ENCODE measurements at regions not wholly inside any gene's neighbourhood (a gene's known extent, or its start where the extent isn't known, plus 50 kb on each side); places are given as distances from the start of the nearest gene placed in this dataset.

DNA sequence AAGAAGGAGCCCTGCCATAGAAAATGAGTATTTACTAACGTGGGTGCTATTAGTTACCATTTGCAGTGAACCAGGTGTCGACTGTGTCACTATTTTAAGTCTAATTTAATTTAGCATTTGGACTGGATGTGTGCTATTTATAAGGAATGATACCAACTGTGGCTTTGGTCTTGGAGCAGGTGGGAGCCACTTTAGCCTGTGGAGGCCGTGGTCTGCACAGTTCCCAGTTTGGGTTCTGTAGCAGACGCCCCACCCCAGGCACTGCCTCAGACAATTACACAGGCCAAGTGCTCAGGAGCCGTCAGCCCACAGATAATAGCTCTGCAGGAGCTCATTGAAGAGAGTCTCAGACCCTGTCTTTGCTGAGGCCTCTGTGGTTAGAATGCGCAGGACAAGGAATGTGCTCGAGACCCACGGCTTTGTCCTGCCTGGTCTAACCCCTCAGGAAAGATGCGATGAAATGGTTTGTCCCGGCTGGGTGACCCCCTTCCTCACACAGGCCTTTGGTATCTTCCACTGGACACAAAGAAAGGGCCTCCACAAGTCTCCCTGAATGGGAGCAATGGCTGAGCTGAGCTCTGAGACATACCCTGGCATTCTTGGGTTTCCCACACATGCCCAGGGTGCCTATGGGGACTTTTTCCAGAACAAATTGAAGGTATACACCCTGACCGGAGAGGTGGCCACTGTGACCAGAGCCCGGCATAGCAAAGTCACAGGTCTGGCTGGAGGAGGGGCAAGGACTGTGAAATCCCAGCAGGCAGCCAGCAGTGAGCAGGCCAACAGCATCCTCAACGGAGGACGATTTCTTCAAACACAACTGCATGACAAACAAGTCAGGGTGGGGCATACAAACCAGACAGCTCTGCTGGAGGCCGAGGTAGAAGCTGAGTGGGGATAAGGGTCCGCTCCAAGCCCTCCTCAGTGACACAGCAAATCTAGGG is 251.2 kb downstream of the ARHGAP12 start:
- no peak overlapping the region for H3K27ac ChIP-seq (ENCODE audit: low read depth in 1 of 2, low read length in 2 of 2)
- no peaks in the 10 kb centered on the region for H3K4me1 ChIP-seq (ENCODE audit: control insufficient read depth in 4 of 4, insufficient read depth in 4 of 4, low read length in 3 of 4)
- TF ChIP-seq, protein P1, sequence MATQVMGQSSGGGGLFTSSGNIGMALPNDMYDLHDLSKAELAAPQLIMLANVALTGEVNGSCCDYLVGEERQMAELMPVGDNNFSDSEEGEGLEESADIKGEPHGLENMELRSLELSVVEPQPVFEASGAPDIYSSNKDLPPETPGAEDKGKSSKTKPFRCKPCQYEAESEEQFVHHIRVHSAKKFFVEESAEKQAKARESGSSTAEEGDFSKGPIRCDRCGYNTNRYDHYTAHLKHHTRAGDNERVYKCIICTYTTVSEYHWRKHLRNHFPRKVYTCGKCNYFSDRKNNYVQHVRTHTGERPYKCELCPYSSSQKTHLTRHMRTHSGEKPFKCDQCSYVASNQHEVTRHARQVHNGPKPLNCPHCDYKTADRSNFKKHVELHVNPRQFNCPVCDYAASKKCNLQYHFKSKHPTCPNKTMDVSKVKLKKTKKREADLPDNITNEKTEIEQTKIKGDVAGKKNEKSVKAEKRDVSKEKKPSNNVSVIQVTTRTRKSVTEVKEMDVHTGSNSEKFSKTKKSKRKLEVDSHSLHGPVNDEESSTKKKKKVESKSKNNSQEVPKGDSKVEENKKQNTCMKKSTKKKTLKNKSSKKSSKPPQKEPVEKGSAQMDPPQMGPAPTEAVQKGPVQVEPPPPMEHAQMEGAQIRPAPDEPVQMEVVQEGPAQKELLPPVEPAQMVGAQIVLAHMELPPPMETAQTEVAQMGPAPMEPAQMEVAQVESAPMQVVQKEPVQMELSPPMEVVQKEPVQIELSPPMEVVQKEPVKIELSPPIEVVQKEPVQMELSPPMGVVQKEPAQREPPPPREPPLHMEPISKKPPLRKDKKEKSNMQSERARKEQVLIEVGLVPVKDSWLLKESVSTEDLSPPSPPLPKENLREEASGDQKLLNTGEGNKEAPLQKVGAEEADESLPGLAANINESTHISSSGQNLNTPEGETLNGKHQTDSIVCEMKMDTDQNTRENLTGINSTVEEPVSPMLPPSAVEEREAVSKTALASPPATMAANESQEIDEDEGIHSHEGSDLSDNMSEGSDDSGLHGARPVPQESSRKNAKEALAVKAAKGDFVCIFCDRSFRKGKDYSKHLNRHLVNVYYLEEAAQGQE (IDR thresholded peaks at IDR 0.05): no peak
- no peak for TF ChIP-seq HNF4A (conservative IDR thresholded peaks at IDR 0.05)
- TF ChIP-seq EGR1 (IDR thresholded peaks at IDR 0.05; ENCODE audit: low read depth in 2 of 2): no peak
- TF ChIP-seq, protein P2, sequence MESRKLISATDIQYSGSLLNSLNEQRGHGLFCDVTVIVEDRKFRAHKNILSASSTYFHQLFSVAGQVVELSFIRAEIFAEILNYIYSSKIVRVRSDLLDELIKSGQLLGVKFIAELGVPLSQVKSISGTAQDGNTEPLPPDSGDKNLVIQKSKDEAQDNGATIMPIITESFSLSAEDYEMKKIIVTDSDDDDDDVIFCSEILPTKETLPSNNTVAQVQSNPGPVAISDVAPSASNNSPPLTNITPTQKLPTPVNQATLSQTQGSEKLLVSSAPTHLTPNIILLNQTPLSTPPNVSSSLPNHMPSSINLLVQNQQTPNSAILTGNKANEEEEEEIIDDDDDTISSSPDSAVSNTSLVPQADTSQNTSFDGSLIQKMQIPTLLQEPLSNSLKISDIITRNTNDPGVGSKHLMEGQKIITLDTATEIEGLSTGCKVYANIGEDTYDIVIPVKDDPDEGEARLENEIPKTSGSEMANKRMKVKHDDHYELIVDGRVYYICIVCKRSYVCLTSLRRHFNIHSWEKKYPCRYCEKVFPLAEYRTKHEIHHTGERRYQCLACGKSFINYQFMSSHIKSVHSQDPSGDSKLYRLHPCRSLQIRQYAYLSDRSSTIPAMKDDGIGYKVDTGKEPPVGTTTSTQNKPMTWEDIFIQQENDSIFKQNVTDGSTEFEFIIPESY (IDR thresholded peaks at IDR 0.05): no peak
- no peak for TF ChIP-seq SP1 (IDR thresholded peaks at IDR 0.05)
- TF ChIP-seq, protein P3, sequence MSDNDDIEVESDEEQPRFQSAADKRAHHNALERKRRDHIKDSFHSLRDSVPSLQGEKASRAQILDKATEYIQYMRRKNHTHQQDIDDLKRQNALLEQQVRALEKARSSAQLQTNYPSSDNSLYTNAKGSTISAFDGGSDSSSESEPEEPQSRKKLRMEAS (IDR thresholded peaks at IDR 0.05): no peak
- TF ChIP-seq, protein P4, sequence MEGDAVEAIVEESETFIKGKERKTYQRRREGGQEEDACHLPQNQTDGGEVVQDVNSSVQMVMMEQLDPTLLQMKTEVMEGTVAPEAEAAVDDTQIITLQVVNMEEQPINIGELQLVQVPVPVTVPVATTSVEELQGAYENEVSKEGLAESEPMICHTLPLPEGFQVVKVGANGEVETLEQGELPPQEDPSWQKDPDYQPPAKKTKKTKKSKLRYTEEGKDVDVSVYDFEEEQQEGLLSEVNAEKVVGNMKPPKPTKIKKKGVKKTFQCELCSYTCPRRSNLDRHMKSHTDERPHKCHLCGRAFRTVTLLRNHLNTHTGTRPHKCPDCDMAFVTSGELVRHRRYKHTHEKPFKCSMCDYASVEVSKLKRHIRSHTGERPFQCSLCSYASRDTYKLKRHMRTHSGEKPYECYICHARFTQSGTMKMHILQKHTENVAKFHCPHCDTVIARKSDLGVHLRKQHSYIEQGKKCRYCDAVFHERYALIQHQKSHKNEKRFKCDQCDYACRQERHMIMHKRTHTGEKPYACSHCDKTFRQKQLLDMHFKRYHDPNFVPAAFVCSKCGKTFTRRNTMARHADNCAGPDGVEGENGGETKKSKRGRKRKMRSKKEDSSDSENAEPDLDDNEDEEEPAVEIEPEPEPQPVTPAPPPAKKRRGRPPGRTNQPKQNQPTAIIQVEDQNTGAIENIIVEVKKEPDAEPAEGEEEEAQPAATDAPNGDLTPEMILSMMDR (IDR thresholded peaks at IDR 0.05; ENCODE audit: low read depth, low read length, missing input control): no peak
- no peak for TF ChIP-seq RAD21 (IDR thresholded peaks at IDR 0.05)
- no peak for TF ChIP-seq FOXA1 (IDR thresholded peaks at IDR 0.05)
- no peak for TF ChIP-seq GABPA (IDR thresholded peaks at IDR 0.05 in 1 of 2, conservative IDR thresholded peaks at IDR 0.05 in 1 of 2)
- no peak for TF ChIP-seq JUND (IDR thresholded peaks at IDR 0.05)
- TF ChIP-seq NR2F2 (IDR thresholded peaks at IDR 0.05): no peak
- TF ChIP-seq FOXA2 (IDR thresholded peaks at IDR 0.05): no peak
- TF ChIP-seq HNF4G (IDR thresholded peaks at IDR 0.05): no peak
- TF ChIP-seq TAF1 (conservative IDR thresholded peaks at IDR 0.05): no peak
- H3K9ac ChIP-seq (ENCODE audit: low read depth in 1 of 2, low read length in 2 of 2): no peak overlapping the region
- H3K4me3 ChIP-seq (ENCODE audit: low read depth in 1 of 3, low read length in 3 of 3): no peak overlapping the region
- H3K9me3 ChIP-seq (ENCODE audit: control insufficient read depth in 4 of 4, low read length in 3 of 4): peaks cover 0 to 12% (median 7%) of the 10 kb centered on the region in 4 donors
- DNase-seq (ENCODE audit: low spot score): no peak
- WGBS: 71% methylated on average over 16 of the region's 16 CpGs
- H3K36me3 ChIP-seq (ENCODE audit: control insufficient read depth in 4 of 4, insufficient read depth in 3 of 4, low read depth in 1 of 4, low read length in 3 of 4): no peaks in the 10 kb centered on the region
- no peaks in the 10 kb centered on the region for H3K27me3 ChIP-seq (ENCODE audit: control insufficient read depth in 4 of 4, insufficient read depth in 4 of 4, low read length in 3 of 4)
